T-helper 2 cell treated with Interferon-gamma antibody and Interleukin-4, amounts not matched to agents 5 μg/mL and 100 μg/mL, for 36 hours (primary cell): ENCODE measurements at regions not wholly inside any gene's neighbourhood (a gene's known extent, or its start where the extent isn't known, plus 50 kb on each side); places are given as distances from the start of the nearest gene placed in this dataset.

Source experiments
- DNase-seq: peaks from one replicate; pipeline ENCODE4 v3.0.0; 2021; ENCODE audit warnings: low spot score
- H3K27ac Mint-ChIP-seq: one replicate; pipeline ENCODE4 v1.8.0; 2021; ENCODE audit warnings: mild to moderate bottlenecking, mixed read lengths
- H3K27me3 Mint-ChIP-seq: one replicate; pipeline ENCODE4 v1.8.0; 2021; ENCODE audit warnings: low read depth, mixed read lengths
- H3K36me3 Mint-ChIP-seq: one replicate; pipeline ENCODE4 v1.8.0; 2021; ENCODE audit warnings: low read depth, mixed read lengths
- H3K4me1 Mint-ChIP-seq: one replicate; pipeline ENCODE4 v1.8.0; 2021; ENCODE audit warnings: low read depth, mixed read lengths
- H3K4me3 Mint-ChIP-seq: one replicate; pipeline ENCODE4 v1.8.0; 2022; ENCODE audit warnings: mild to moderate bottlenecking, moderate library complexity, mixed read lengths
- H3K9me3 Mint-ChIP-seq: one replicate; pipeline ENCODE4 v1.8.0; 2021; ENCODE audit warnings: mixed read lengths

DNA sequence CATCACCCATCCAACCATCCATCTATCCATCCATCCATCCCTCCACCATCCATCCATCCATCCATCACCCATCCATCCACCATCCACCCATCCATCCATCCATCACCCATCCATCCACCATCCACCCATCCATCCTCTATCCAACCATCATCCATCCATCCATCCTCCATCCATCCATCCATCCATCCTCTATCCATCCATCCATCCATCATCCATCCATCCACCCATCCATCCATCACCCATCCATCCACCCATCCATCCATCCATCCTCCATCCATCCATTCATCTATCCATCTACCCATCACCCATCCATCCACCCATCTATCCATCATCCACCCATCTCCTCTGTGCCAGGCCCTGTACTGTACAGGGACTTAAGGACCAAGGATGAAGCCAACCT is 62.2 kb upstream of the WNT11 start:
- no peak for DNase-seq
- Mint-ChIP-seq H3K9me3 (no peaks in the 10 kb centered on the region), H3K36me3 (no peaks in the 10 kb centered on the region), H3K27ac (no peak overlapping the region), H3K27me3 (no peaks in the 10 kb centered on the region), H3K4me3 (no peak overlapping the region), H3K4me1 (no peaks in the 10 kb centered on the region)

GRCh38 chr11:76267556-76267955 is 61.3 kb upstream of the WNT11 start:
- no peak for DNase-seq
- no peaks in the 10 kb centered on the region for H3K9me3 Mint-ChIP-seq
- no peak overlapping the region for H3K4me3 Mint-ChIP-seq
- no peaks in the 10 kb centered on the region for H3K4me1 Mint-ChIP-seq
- peaks cover 2% of the 10 kb centered on the region for H3K27me3 Mint-ChIP-seq
- no peaks in the 10 kb centered on the region for H3K36me3 Mint-ChIP-seq
- H3K27ac Mint-ChIP-seq, result no peak overlapping the region

DNA sequence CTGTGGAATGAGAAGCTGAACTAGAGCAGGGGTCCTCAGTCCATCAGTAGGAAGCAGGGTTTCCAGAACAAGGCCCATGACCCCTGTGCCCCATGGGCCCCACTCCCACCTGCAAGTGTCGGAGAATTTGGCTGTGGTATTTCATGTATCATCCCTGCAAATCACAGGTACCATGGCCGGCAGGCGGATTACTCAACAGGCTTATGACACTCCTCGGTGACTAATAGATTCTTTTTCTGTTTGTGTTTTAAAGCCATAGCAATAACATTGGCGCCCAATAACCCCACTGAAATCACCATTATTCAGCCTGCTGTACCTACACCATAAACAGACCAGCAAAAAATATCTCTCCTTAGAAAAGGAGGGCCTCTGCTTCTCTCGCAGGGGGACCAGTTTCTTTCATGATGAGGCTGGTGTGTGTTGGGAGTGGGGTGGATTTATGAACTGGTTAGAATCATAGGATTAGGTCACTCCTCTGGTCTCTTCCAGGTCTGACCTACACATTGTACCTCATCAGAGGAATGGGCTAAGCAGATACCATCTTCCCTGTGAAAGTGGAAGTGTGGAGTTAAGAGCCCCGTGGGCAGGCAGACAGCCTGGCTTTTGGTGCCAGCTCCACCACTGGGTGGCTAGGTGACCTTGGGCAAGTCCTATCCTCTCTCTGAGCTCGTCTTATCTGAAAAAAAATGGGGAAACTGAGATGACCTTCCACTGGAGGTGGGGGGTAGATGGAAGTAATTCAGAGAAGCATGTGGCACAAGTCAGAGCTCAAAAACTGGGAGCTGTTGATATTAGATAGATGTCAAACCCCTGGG is 60.2 kb upstream of the WNT11 start:
- DNase-seq, result no peak
- Mint-ChIP-seq H3K4me1 (no peaks in the 10 kb centered on the region), H3K27ac (no peak overlapping the region), H3K9me3 (no peaks in the 10 kb centered on the region), H3K27me3 (peaks cover 2% of the 10 kb centered on the region), H3K36me3 (no peaks in the 10 kb centered on the region), H3K4me3 (no peak overlapping the region)

GRCh38 chr11:76265771-76266241 is 59.5 kb upstream of the WNT11 start:
- Mint-ChIP-seq H3K27me3 (peaks cover 7% of the 10 kb centered on the region), H3K9me3 (no peaks in the 10 kb centered on the region), H3K4me1 (no peaks in the 10 kb centered on the region), H3K4me3 (no peak overlapping the region), H3K27ac (no peak overlapping the region), H3K36me3 (no peaks in the 10 kb centered on the region)
- DNase-seq, result no peak

GRCh38 chr11:76263657-76264056 is 57.4 kb upstream of the WNT11 start:
- no peak overlapping the region for H3K4me3 Mint-ChIP-seq

DNA sequence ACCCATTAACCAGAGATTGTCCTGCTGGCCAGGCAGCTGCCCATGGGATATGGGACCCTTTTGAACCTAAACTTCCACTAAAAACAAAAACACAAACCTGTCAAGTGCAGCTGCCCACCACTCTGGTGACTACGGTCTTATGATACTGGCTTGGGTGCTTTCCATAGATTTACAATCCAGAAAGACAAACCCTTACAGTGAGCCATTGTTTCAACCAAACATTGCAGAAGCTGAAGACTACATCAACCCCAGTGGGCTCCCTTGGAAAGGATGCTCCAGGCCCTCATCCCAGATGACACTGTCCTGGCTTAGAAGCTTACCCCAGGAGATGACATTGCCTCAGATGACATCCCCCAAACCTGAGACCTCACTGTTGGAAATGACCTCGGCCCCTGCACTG is 56.9 kb upstream of the WNT11 start:
- no peaks in the 10 kb centered on the region for H3K9me3 Mint-ChIP-seq
- H3K27ac Mint-ChIP-seq, result no peak overlapping the region
- H3K4me3 Mint-ChIP-seq, result no peak overlapping the region
- no peak for DNase-seq
- H3K27me3 Mint-ChIP-seq, result peaks cover 18% of the 10 kb centered on the region
- no peaks in the 10 kb centered on the region for H3K4me1 Mint-ChIP-seq
- no peaks in the 10 kb centered on the region for H3K36me3 Mint-ChIP-seq

More at GRCh38 chr11:76263657-76264056, 57.4 kb upstream of the WNT11 start:
- no peak for DNase-seq
- H3K27me3 Mint-ChIP-seq, result peaks cover 18% of the 10 kb centered on the region
- no peaks in the 10 kb centered on the region for H3K4me1 Mint-ChIP-seq
- H3K9me3 Mint-ChIP-seq, result no peaks in the 10 kb centered on the region
- H3K27ac Mint-ChIP-seq, result no peak overlapping the region
- no peaks in the 10 kb centered on the region for H3K36me3 Mint-ChIP-seq

GRCh38 chr11:76260296-76260925 is 54.1 kb upstream of the WNT11 start:
- DNase-seq, result no peak
- Mint-ChIP-seq H3K9me3 (no peaks in the 10 kb centered on the region), H3K36me3 (no peaks in the 10 kb centered on the region), H3K4me1 (no peaks in the 10 kb centered on the region), H3K27ac (no peak overlapping the region), H3K27me3 (peaks cover 18% of the 10 kb centered on the region), H3K4me3 (no peak overlapping the region)

GRCh38 chr11:76259299-76259908 is 53.1 kb upstream of the WNT11 start:
- Mint-ChIP-seq H3K27me3 (peaks cover 18% of the 10 kb centered on the region), H3K4me3 (no peak overlapping the region), H3K4me1 (no peaks in the 10 kb centered on the region), H3K27ac (no peak overlapping the region), H3K9me3 (no peaks in the 10 kb centered on the region), H3K36me3 (no peaks in the 10 kb centered on the region)
- no peak for DNase-seq

GRCh38 chr11:76257074-76257719 is 50.9 kb upstream of the WNT11 start:
- Mint-ChIP-seq H3K4me1 (no peaks in the 10 kb centered on the region), H3K27me3 (peaks cover 18% of the 10 kb centered on the region), H3K9me3 (no peaks in the 10 kb centered on the region), H3K36me3 (no peaks in the 10 kb centered on the region), H3K27ac (no peak overlapping the region), H3K4me3 (no peak overlapping the region)
- no peak for DNase-seq

DNA sequence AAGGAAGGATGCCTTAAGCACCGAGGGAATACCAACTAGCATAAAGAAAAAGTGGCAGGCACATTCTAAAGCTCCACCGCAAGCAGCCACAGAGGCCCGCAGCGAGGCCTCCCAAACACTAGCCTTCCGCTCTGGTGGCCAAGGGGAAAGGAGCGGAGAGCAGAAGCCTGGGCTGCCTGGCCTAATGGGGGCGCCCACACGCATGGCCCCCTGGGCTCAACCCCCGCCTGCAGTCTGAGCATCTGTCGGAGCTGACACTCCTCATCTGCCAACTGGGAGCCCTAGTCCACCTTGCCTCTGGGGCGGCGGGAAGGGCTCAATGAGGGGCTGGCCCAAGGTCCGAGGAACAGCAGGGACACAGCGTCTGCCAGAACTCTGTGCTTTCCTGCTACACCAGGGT is 50.1 kb upstream of the WNT11 start:
- no peak overlapping the region for H3K27ac Mint-ChIP-seq
- H3K27me3 Mint-ChIP-seq, result peaks cover 19% of the 10 kb centered on the region
- peaks cover 3% of the 10 kb centered on the region for H3K9me3 Mint-ChIP-seq
- no peaks in the 10 kb centered on the region for H3K36me3 Mint-ChIP-seq
- no peak for DNase-seq
- no peak overlapping the region for H3K4me3 Mint-ChIP-seq
- H3K4me1 Mint-ChIP-seq, result no peaks in the 10 kb centered on the region
